HEK293 (cell line): ENCODE measurements at regions not wholly inside any gene's neighbourhood (a gene's known extent, or its start where the extent isn't known, plus 50 kb on each side); places are given as distances from the start of the nearest gene placed in this dataset.

ENCODE experiments used
- ZNF433 ChIP-seq: fragments of 450-650 bp; formaldehyde crosslinking; IDR thresholded peaks from 2 replicates; pipeline ENCODE4 v1.5.1; 2016; ENCODE audit warnings: missing biosample characterization, missing genetic modification characterization, low read depth
- TF ChIP-seq, protein P1 (sequence below): fragments of 450-650 bp; formaldehyde crosslinking; IDR thresholded peaks from 2 replicates; pipeline ENCODE4 v1.5.1; 2016; ENCODE audit warnings: missing biosample characterization, missing genetic modification characterization

GRCh38 chr4:183765251-183765911, 106.3 kb downstream of the TRAPPC11 start:
- TF ChIP-seq ZNF433 (tag by site-specific recombination) = no peak
- TF ChIP-seq, protein P1, sequence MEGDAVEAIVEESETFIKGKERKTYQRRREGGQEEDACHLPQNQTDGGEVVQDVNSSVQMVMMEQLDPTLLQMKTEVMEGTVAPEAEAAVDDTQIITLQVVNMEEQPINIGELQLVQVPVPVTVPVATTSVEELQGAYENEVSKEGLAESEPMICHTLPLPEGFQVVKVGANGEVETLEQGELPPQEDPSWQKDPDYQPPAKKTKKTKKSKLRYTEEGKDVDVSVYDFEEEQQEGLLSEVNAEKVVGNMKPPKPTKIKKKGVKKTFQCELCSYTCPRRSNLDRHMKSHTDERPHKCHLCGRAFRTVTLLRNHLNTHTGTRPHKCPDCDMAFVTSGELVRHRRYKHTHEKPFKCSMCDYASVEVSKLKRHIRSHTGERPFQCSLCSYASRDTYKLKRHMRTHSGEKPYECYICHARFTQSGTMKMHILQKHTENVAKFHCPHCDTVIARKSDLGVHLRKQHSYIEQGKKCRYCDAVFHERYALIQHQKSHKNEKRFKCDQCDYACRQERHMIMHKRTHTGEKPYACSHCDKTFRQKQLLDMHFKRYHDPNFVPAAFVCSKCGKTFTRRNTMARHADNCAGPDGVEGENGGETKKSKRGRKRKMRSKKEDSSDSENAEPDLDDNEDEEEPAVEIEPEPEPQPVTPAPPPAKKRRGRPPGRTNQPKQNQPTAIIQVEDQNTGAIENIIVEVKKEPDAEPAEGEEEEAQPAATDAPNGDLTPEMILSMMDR = no peak
